GM12872 (cell line): ENCODE measurements at regions not wholly inside any gene's neighbourhood (a gene's known extent, or its start where the extent isn't known, plus 50 kb on each side); places are given as distances from the start of the nearest gene placed in this dataset.

ENCODE experiments used
- CTCF ChIP-seq: IDR thresholded peaks from 3 replicates; pipeline ENCODE4 v1.5.1; 2011; ENCODE audit warnings: low read depth, mild to moderate bottlenecking, low read length, moderate library complexity; ENCODE audit not compliant: insufficient read depth

GRCh38 chr2:146370826-146371225 is 1474.0 kb upstream of the ACVR2A start:
- TF ChIP-seq CTCF, result no peak

GRCh38 chr2:146366276-146366675 is 1478.6 kb upstream of the ACVR2A start:
- no peak for TF ChIP-seq CTCF

GRCh38 chr2:146365041-146365440 is 1479.8 kb upstream of the ACVR2A start:
- no peak for TF ChIP-seq CTCF

GRCh38 chr2:146363731-146364130 is 1481.1 kb upstream of the ACVR2A start:
- TF ChIP-seq CTCF, result no peak

- no peak for TF ChIP-seq CTCF
Observed at GRCh38 chr2:146351689-146352088, 1493.1 kb upstream of the ACVR2A start.

- TF ChIP-seq CTCF, result no peak
Observed at GRCh38 chr2:146349334-146349733, 1495.5 kb upstream of the ACVR2A start.

- no peak for TF ChIP-seq CTCF
Observed at GRCh38 chr2:146324951-146325350, 1519.9 kb upstream of the ACVR2A start.

GRCh38 chr2:146323564-146323963 is 1521.3 kb upstream of the ACVR2A start:
- TF ChIP-seq CTCF, result no peak
